ENCODE measurements at regions not wholly inside any gene's neighbourhood (a gene's known extent, or its start where the extent isn't known, plus 50 kb on each side); places are given as distances from the start of the nearest gene placed in this dataset.
"Not testable (repeated sequence)": the region's sequence is repeated elsewhere in the genome, so short reads cannot be mapped to it uniquely, and the experiment has no call there.

- DNase-seq = not testable (repeated sequence)
Observed at GRCh38 chr15:26244782-26245181, 381.7 kb upstream of the ATP10A start.

GRCh38 chr15:26243382-26243781, 380.3 kb upstream of the ATP10A start:
- no peak for DNase-seq

DNA sequence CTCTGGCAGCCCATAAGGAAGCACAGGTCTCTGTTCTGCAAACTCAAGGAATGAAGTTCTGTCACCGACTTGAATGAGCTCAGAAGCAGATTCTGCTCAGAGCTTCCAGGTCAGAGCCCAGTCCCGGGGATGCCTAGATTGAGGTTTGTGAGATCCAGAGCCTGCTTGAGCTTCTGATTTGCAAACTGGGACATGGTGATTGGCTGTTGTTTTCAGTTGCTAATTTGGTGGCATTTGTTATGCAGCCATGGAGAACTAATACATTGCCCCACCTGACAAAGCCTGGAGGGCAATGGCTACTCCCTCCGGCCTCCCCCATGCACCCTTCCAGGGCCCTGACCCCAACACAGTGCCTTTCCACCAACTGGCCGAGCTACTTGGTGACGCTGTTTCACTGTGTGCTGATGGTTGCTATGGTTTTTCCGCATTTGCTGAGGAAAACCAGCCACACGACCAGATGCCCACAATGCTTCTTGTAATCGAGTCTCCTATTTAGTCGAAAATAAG, 379.5 kb upstream of the ATP10A start:
- DNase-seq = no peak

GRCh38 chr15:26235864-26236263, 372.7 kb upstream of the ATP10A start:
- DNase-seq = no peak

- DNase-seq = no peak
Observed at GRCh38 chr15:26234976-26235767, 372.0 kb upstream of the ATP10A start.

DNA sequence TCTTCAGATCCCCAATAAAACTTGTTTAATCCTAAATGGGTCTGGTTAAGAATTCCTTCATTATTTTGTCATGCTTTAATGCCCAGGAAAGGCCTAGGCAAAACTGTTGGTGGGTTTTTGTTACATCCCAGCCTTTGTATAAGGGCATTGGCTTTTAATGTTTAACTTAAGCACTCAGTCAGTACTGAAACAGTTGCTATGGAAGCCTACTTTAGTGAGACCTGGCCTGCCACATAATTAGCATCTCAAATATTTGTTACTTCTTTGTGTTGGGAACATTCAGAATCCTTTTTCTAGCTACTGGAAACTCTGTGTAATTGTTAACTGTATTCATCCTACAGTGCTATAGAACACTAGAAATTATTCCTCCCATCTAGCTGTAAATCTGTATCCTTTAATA, 369.6 kb upstream of the ATP10A start:
- no peak for DNase-seq

GRCh38 chr15:26231096-26231495, 368.0 kb upstream of the ATP10A start:
- DNase-seq = no peak

GRCh38 chr15:26224266-26224665, 361.1 kb upstream of the ATP10A start:
- DNase-seq = no peak

GRCh38 chr15:26223720-26224119, 360.6 kb upstream of the ATP10A start:
- DNase-seq = no peak

- DNase-seq = no peak
Observed at GRCh38 chr15:26222781-26223180, 359.7 kb upstream of the ATP10A start.

DNA sequence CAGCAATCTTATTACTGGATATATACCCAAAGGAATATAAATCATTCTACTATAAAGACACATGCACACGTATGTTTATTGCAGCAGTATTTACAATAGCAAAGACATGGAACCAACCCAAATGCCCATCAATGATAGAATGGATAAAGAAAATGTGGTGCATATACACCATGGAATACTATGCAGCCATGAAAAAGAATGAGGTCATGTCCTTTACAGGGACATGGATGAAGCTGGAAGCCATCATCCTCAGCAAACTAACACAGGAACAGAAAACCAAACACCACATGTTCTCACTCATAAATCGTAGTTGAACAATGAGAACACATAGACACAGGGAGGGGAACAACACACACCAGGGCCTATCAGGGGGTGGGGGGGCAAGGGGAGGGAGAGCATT, 353.9 kb upstream of the ATP10A start:
- DNase-seq = not testable (repeated sequence)

GRCh38 chr15:26214290-26214689, 351.2 kb upstream of the ATP10A start:
- DNase-seq = no peak

GRCh38 chr15:26213427-26213826, 350.3 kb upstream of the ATP10A start:
- no peak for DNase-seq

GRCh38 chr15:26212109-26212508, 349.0 kb upstream of the ATP10A start:
- no peak for DNase-seq

GRCh38 chr15:26210980-26211379, 347.9 kb upstream of the ATP10A start:
- no peak for DNase-seq

DNA sequence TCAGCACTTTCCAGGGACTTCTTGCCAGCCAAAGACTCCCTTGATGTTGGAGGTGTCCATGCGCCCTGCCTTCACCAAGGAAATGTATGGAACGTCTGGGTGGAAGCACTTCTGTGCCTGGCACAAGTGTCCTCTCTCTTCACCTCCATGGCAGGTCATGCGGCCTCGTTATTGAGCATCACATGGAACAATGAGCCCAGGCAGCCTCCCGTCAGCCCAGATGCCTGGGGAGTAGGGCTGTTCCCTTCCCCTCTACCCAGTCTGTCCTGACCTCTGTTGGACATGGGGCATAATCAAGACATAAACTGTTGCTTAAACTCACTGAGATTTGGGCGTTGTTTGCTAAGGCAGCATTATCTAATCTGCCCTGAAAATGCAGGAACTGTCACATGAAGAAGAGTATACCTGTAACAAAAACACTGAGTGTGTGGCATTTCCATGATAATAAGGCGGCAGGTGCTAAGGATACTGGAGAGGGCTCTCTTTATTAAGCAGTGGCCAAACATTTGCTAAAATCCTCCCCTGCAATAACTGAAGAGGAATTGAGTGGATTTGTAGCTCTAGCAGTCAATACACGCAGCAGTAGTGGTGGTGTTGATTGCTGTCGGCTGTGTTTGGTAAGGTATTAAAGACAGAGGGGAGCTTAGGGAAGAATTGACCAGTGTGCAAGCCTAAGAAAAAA, 338.2 kb upstream of the ATP10A start:
- DNase-seq = peak; percentile 28

GRCh38 chr15:26200427-26200826, 337.3 kb upstream of the ATP10A start:
- no peak for DNase-seq

DNA sequence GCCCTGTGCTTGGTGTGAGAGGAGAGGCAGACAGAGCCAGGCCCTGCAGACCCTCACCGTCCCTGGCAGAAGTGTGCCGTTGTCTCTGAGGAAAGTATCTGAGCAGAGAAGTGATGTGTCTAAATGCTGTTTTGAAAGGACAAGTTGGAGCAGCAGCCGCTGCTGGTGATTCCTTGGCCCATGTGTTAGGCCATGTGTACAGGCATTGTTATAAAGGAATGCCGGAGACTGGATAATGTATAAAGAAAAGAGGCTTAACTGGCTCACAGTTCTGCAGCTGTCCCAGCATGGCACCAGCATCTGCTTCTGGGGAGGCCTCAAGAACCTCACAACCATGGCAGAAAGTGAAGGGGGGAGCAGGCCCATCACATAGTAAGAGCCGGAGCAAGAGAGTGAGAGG, 334.6 kb upstream of the ATP10A start:
- DNase-seq = no peak

DNA sequence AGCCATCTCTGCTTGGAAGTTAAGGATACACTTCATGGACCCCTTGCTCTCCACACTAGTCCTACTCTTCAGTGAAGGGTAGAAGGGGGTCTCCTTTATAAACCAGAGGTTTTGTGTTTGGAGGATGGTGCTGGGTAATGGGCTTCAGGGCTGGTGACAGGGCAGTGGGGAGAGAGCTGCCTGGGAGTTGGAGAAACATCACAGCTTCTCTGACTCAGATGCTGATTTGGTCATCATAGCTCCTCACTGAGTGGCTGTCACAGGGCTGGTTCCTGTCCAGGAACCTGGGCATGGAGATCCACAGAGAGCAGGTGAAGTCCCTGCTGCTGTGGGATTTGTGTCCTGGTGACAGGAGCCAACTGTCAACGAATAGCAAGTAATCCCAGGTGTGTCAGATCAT, 333.9 kb upstream of the ATP10A start:
- DNase-seq = no peak

DNA sequence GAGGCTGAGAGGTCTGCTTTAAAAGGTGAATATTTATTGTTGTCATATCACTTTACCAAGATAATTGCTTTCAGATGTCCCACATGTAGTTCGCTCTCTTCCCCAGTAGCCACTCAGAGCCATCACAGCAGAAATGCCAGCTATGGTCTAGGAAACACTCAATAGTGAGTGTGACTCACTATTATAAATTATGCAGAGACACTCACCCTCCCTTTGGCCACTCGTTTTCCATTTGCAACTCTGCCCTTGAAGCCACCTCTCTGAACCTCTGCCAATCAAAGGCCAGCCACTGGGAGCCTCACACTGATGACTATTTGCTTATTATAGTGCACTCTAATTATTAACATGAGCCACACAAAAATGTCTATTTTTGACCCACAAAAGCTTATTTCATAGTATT, 328.1 kb upstream of the ATP10A start:
- DNase-seq = no peak

GRCh38 chr15:26186138-26186537, 323.0 kb upstream of the ATP10A start:
- not testable (repeated sequence) for DNase-seq

GRCh38 chr15:26182441-26182840, 319.3 kb upstream of the ATP10A start:
- DNase-seq = no peak

GRCh38 chr15:26179906-26180305, 316.8 kb upstream of the ATP10A start:
- DNase-seq = peak; percentile 1

DNA sequence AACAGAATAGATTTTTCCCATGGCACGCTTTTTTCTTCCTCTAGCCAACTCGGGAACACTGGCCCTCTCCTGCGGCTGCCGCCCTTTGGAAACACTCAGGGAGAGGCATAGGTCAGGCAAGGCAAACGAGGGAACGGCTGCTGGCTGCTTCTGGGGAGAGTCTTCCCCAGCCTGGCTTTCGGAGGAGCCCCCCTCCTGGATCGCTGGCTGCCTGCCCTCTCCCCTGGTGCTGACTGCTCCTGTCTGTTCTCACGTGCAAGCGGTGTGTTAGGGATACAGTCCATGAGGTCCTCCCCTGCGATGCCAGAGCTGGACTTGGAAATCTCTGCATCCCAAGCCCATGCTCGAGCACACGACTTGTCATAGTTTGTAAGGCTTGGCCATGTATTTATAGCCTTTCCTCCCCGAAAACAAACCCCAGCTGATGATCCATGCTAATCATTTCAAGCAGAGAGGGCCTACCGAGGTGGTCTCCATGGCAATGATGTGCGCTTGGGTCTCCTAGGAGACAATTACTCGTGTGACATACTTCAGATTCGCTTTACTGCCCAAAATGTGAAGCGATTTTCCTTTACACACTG, 315.6 kb upstream of the ATP10A start:
- no peak for DNase-seq

Measured in NCI-H510A treated with DMSO at 0.1 percent for 48 hours (cell line).